C1 segment of cervical spinal cord (tissue), 14 donors: ENCODE measurements at regions not wholly inside any gene's neighbourhood (a gene's known extent, or its start where the extent isn't known, plus 50 kb on each side); places are given as distances from the start of the nearest gene placed in this dataset.

Experiments
- DNase-seq, 14 donors: peaks; one replicate each; lab custom pipeline; 2025; lab: John Stamatoyannopoulos, UW

DNA sequence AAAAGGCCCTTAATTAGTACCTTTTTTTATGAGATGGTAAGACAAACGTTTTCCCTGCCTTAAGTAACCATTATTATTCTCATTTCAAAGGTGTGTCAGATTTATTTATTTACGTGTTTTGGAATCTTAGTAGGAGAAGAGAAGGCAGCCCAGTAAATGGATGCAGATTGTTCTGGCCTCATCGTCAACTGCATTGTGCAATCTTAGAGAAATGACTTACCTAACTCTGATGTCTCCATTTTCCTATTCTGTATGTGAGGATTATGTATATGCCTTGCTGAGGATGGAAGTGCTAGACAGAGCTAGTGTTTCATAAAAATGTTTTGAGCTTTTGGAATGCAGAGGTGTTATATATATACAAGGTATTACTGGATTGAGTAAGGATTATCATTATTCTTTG lies 97.0 kb upstream of the JAG1 start:
- DNase-seq: no peak

DNA sequence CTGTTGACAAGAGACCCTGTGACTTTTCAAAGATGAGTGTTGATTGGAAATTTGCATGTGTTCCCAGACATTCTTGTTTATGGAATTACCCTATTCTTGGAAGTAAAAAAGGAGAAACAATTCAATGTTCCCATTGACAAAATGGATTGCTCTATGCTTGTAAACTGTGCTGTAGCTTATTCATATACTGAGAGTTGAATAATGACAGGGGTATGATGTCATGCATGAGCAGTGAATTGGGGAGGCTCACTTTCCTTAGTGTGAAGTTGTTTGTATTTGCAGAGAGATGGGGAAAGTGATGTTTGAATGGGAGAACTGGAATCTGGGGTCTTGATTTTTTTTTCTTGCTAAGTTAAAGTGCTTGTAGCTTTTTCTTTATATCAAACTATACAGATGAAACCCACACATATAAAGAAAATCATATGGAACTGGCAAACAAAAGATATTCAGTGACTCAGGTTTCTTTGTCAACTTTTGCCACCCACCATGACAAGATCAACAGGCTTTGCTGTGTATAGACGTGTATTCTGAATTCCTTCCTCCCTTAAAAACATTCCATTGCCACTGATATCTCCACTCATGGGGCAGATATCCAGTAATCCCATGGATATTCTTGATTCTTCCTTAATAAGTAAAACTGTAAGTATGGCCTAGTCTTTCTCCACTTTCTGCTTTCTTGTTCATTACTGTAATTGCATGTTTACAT lies 97.8 kb upstream of the JAG1 start:
- DNase-seq: no peak

- no peak for DNase-seq
Observed at GRCh38 chr20:10774357-10774943, 100.7 kb upstream of the JAG1 start.

DNA sequence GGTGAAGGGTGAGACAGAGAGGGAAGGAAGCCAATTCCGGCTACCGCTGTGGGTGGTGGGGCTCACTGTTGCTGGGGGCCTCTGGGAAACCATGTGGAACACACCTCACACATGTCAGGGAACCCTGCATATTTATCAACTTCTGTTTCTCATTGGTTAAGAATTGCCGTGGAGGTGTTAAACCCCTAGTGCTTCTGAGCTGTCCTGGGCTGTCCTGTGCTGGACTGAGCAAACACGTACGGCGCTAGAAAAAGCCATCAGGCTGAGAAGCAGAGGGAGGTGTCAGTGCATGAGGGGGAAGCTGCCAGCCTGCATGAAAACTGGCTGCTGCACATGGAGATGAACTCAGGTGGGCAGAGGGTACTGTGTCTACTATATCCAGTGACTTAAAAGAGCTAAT lies 103.9 kb upstream of the JAG1 start:
- no peak for DNase-seq

DNA sequence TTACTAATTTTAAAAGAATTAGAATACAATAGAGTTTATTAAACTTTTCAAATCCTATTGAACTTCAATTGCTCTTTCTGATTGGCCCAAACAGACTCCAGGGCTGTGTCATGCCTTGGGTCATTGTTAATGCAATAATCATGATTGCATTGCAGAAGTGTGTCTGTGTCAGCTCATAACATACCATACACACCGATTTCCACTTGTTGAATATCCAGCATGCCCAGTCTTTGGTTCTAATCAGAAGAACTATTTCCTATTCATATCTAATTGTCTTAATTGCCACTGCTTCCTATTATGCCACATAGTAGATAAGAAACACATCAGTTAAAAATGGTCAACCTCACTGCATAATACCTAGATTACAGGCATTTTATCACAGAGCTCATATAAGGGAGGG lies 106.1 kb upstream of the JAG1 start:
- no peak for DNase-seq

DNA sequence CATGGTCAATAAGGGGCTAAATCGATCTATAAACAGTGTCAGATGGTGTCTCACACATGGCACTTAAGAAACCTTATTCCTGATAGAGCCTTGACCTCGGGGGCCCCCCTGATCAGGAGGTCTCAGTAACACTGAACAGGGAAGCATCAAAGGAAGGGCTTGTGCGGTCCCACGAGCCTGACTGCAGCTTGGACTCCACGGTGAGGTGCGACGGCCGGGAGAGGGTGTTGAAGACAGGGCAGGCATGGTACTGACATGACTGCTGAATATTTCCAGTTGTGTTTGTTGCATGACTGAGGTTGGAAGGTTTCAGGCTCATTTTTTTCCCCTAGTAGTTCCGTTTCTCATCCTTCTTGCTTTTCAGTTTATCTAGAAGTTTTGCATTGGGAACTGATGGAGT lies 107.1 kb upstream of the JAG1 start:
- DNase-seq: no peak

DNA sequence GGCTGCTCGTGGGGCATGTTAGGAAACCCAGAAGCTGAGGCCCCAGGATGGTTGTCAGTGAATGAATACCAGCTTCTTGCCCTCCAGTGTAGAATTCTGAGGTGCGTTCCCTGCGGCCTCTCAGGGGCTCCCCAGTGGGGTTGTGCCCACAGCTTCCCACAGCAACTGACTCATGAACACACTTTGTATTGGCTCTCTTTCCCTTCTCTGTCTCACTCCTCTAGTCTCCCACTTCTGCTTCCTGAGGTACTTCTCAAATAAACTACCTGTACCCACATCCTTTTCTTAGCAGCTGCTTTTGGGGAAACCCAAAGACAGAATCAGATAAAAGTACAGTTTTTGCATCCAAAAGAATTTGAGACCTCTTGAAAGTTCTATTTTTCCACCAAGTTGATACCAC lies 107.7 kb upstream of the JAG1 start:
- DNase-seq: no peak

GRCh38 chr20:10783707-10784553 lies 110.1 kb upstream of the JAG1 start:
- no peak for DNase-seq

DNA sequence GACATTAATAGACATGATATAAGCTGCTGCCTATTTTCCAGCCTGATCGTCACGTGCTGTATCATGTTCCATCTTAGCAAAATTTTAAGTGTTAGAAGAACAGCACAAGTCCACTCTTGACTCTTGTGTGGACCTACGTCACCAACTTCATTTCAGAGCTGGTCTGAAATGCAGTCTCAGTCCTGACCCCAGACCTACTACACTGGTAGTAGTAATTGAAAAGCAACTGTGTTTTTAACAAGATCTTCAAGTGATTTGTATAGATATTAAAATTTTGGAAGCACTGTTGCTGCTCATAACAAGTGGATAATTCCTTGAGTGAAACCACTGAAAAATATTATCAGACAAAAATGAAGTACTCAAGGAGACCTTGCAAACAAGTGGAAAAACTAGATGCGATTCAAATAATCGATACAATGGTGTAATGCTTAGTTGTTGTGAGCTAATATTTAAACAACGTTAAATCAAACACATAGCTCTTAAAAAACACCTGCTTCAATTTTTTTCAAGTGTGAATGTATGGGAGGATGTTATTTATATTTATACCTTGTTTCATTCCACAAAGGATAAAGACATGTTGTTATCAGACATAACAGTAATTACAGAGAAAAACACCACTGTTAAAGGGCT lies 110.9 kb upstream of the JAG1 start:
- no peak for DNase-seq

GRCh38 chr20:10786678-10787077 lies 112.9 kb upstream of the JAG1 start:
- DNase-seq: no peak

DNA sequence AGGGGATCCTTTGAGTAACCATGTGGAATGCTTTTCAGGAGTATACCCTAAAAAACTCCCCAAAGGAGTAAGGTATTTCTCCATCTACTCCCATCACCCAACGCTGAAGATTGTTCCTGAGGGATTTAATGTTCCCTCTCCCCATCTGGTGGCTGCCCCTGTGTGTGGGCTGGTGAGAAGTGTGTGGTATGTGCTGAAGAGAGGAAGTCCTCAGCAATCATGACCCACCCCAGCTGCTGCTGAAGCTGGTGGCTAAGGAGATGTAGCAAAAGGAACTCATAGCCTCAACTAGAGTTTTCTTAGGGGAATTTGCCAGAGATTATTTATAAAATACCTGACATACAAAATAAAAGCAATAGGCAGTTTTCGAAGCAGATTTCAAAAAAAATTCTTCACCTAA lies 114.3 kb upstream of the JAG1 start:
- DNase-seq: no peak

DNA sequence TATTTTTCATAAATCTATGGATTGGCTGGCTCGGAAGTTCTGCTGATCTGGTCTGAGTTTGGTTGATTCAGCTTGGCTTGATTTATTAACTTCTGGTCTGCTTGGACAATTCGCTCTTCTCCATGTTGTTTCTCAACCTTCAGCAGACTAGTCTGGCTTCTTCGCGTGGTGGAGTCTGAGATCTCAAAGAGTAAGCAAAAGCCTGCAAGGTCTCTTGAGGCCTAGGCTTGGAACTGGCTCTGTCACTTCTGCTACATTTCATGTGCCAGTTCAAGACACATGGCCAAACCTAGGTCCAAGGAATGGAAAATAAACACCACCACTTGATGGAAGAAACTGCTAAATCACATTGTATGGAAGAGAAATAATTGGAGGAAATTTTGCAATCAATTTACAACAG lies 115.1 kb upstream of the JAG1 start:
- DNase-seq: no peak

DNA sequence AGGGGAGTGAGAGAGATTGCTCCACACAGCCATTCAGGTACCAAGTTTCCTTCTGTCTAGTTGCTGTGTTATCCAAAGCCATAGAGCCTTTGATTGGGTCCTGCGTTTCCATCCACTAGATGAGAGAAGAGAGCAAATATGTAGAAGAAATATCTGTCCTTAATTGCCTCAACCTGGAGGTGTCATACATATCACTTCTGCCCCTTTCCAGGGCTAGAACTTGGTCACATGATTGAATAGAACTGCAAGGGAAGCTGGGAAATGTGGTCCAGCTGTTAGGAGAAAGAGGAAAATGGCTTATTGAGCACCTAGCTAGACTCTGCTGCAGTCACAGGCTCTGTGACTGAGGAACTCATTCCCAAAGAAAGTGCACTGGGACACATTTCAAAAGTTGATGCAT lies 115.6 kb upstream of the JAG1 start:
- no peak for DNase-seq

DNA sequence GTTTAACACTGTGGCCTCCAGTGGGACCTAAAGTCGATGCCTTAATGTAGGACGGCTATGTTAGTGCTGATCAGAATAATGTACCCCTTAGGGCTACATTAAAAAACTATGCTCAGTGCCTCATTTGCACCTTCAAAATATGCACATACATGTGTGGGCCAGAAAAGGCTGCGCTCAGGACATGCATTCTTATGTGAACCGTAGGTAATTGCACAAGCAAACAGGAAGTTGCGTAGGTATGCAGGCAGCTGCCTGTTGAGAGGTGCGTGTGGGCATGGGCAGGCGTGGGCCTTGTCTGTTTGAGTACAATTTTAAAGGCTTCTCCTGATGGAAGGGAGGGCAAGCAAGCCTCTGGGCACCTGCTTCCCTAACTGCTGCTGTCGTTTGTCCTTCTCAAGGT lies 116.2 kb upstream of the JAG1 start:
- no peak for DNase-seq

DNA sequence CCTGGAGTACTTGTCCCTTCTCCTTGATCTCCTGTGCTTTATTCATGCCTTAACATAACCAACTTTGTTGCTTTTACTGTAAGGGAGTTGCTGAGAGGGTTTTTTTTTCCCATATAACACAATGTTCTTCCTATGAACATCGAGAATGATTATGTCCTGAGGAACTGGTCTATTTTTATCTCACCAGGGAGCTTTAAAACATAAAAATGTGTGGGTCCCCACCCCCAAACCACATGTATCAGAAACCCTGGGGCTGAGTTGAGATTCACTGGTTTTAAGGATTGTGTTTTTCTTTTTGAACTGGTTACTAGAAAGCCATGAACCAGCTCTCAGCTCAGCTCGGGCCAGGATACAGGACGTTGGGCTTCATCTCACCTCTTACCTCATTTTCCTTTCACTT lies 118.5 kb upstream of the JAG1 start:
- no peak for DNase-seq

GRCh38 chr20:10793766-10794165 lies 120.0 kb upstream of the JAG1 start:
- no peak for DNase-seq

- no peak for DNase-seq
Observed at GRCh38 chr20:10794765-10795164, 121.0 kb upstream of the JAG1 start.

DNA sequence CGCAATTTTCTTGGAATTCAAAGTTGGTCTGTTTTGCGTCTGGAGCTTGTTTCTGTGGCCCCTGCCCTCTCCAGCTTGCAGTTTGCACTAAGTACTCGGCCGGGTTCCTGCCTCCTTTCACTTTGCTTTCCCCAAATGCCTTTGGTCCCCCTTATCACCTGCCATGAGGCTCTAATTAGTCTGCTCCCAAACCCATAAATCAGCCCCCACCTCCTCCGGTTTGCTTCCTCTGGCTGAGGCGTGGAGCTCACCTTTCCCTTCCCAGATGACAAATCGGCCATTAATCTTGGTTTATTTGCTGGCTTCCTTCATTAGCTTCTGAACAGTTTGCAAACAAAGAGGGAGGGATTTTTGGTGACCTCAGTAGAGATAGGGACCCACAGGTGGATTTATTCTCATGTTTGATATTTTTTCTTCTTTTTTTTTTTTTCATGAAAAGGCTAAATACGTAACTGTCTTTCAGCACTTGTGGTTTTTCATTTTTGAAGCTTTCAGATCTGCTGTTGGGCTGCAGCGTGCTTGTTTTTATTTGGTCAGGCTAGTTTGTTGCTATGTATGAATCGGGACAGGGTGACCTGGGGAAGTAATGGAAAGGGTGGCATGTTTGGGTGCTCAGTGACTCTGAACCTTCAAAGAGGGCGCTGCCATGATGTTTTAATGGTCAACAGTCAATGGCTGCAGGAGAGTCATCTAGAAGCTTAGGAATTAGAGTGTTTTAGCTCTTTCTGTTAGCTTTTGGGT lies 121.7 kb upstream of the JAG1 start:
- no peak for DNase-seq

DNA sequence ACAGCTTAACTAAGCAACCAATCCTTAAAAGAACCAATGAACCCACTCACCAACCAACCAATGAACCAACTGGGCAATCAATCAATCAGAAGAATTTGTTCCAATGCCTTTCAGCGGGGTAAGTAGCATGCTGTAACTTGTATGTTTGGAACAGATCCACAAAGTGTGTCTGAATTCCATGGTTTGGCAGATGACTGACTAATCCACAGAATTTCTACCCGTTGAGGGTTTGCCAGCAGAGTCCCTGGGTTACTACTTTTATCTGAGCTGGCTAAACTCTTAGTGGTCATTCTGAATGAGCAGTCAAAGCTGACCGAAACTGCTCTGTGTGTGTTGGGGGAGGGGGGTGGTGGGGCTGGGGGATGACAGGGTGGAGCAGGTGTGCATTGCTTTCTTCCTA lies 125.0 kb upstream of the JAG1 start:
- no peak for DNase-seq

GRCh38 chr20:10799735-10800134 lies 125.9 kb upstream of the JAG1 start:
- no peak for DNase-seq

DNA sequence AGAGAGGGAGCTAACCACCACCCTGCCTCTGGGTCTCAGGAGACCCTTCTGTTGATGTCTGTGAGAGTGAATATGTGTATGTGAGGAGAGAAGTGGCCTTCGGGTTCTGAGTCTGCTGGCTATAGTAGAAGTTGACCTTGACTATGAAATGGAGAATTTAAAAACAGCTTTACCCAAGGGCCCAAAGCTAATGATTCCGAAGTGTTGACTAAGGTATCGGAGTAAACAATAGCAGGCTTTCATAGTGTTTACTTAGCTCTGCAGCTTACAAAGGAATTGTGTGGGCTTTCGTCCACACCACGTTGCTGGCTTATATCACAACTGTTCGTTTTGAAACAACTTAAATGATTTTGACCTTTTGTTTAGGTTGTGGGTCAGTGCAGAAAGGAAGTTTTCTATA lies 126.5 kb upstream of the JAG1 start:
- no peak for DNase-seq

GRCh38 chr20:10802236-10802635 lies 128.4 kb upstream of the JAG1 start:
- no peak for DNase-seq
